OCI-LY1 (cell line): ENCODE measurements at regions not wholly inside any gene's neighbourhood (a gene's known extent, or its start where the extent isn't known, plus 50 kb on each side); places are given as distances from the start of the nearest gene placed in this dataset.

Source experiments
- H2AFZ ChIP-seq: fragments of 200-600 bp; sonication (generic), shearing (Covaris generic); 2 replicates; pipeline ENCODE4 v1.6.0; 2014; ENCODE audit warnings: antibody characterized with exemption, mild to moderate bottlenecking, low read length
- H3F3A ChIP-seq: fragments of 200-600 bp; sonication (generic), shearing (Covaris generic); 2 replicates; pipeline ENCODE4 v1.6.0; 2014; ENCODE audit warnings: mild to moderate bottlenecking, antibody characterized with exemption, low read length, moderate library complexity; ENCODE audit not compliant: insufficient read depth
- H3K27ac ChIP-seq: fragments of 200-600 bp; sonication (generic); 2 replicates; pipeline ENCODE4 v1.5.1; 2014; ENCODE audit warnings: low read length, mixed run types, mild to moderate bottlenecking, low read depth; ENCODE audit not compliant: poor library complexity, severe bottlenecking
- H3K27me3 ChIP-seq: fragments of 200-600 bp; sonication (generic); 2 replicates; pipeline ENCODE4 v1.6.0; 2014; ENCODE audit warnings: antibody characterized with exemption, mild to moderate bottlenecking, low read length, moderate library complexity; ENCODE audit not compliant: insufficient read depth
- H3K36me3 ChIP-seq: fragments of 200-600 bp; sonication (generic); 2 replicates; pipeline ENCODE4 v1.6.1; 2014; ENCODE audit warnings: mild to moderate bottlenecking, antibody characterized with exemption, low read length, moderate library complexity, mixed read lengths; ENCODE audit not compliant: insufficient read depth
- H3K4me1 ChIP-seq: fragments of 200-600 bp; sonication (generic); 2 replicates; pipeline ENCODE4 v1.5.1; 2014; ENCODE audit warnings: mild to moderate bottlenecking, low read length, moderate library complexity; ENCODE audit not compliant: insufficient read depth, severe bottlenecking
- H3K4me2 ChIP-seq: fragments of 200-600 bp; sonication (generic), shearing (Covaris generic); 2 replicates; pipeline ENCODE4 v1.6.1; 2014; ENCODE audit warnings: low read length
- H3K4me3 ChIP-seq: fragments of 200-600 bp; sonication (generic); 2 replicates; pipeline ENCODE4 v1.5.1; 2014; ENCODE audit warnings: low read length, low read depth, mild to moderate bottlenecking, mixed read lengths; ENCODE audit not compliant: poor library complexity, severe bottlenecking
- H3K79me2 ChIP-seq: fragments of 200-600 bp; shearing (Covaris generic); 2 replicates; pipeline ENCODE4 v1.6.1; 2016; ENCODE audit warnings: mixed run types, low read length, mixed read lengths; ENCODE audit not compliant: insufficient read depth
- H3K9ac ChIP-seq: fragments of 200-600 bp; sonication (generic), shearing (Covaris generic); 2 replicates; pipeline ENCODE4 v1.6.1; 2014; ENCODE audit warnings: mild to moderate bottlenecking, low read length, mixed read lengths
- H3K9me2 ChIP-seq: fragments of 200-600 bp; sonication (generic), shearing (Covaris generic); 2 replicates; pipeline ENCODE4 v1.6.1; 2014; ENCODE audit warnings: low read depth, mild to moderate bottlenecking, low read length, mixed read lengths
- H3K9me3 ChIP-seq: fragments of 200-600 bp; shearing (Covaris generic); 2 replicates; pipeline ENCODE4 v1.6.1; 2014; ENCODE audit warnings: low read length, mixed read lengths
- H4K20me1 ChIP-seq: fragments of 200-600 bp; sonication (generic), shearing (Covaris generic); 2 replicates; pipeline ENCODE4 v1.6.0; 2016; ENCODE audit warnings: mild to moderate bottlenecking, low read length; ENCODE audit not compliant: insufficient read depth
- CTCF ChIP-seq: fragments of 200-600 bp; sonication (generic), shearing (Covaris generic); IDR thresholded peaks from 2 replicates; pipeline ENCODE4 v1.5.1; 2017; ENCODE audit warnings: mild to moderate bottlenecking, antibody characterized with exemption, low read length, moderate library complexity, mixed read lengths
- EZH2 ChIP-seq: fragments of 200-600 bp; sonication (generic), shearing (Covaris generic); IDR thresholded peaks from 2 replicates; pipeline ENCODE4 v1.8.0; 2017; ENCODE audit warnings: borderline replicate concordance, mixed run types, mild to moderate bottlenecking, antibody characterized with exemption, low read length, moderate library complexity, mixed read lengths

GRCh38 chr17:13973960-13974651 lies 95.2 kb upstream of the COX10 start:
- H3K27ac ChIP-seq, result no peak overlapping the region
- no peaks in the 10 kb centered on the region for H4K20me1 ChIP-seq
- no peak overlapping the region for H3K9ac ChIP-seq
- no peaks in the 10 kb centered on the region for H3K9me3 ChIP-seq
- H2AFZ ChIP-seq, result no peak overlapping the region
- no peaks in the 10 kb centered on the region for H3K36me3 ChIP-seq
- no peaks in the 10 kb centered on the region for H3K9me2 ChIP-seq
- no peak overlapping the region for H3K4me3 ChIP-seq
- TF ChIP-seq EZH2 (no peak), CTCF (no peak)
- H3K4me2 ChIP-seq, result no peak overlapping the region
- H3F3A ChIP-seq, result no peaks in the 10 kb centered on the region
- H3K79me2 ChIP-seq, result no peaks in the 10 kb centered on the region
- H3K4me1 ChIP-seq, result no peaks in the 10 kb centered on the region
- H3K27me3 ChIP-seq, result no peaks in the 10 kb centered on the region; the same call in 1 of the 2 replicates

GRCh38 chr17:13977837-13978236 lies 91.5 kb upstream of the COX10 start:
- no peak for TF ChIP-seq CTCF
- no peak for TF ChIP-seq EZH2
- Histone ChIP-seq H3K9ac (no peak overlapping the region), H3K36me3 (no peaks in the 10 kb centered on the region), H4K20me1 (no peaks in the 10 kb centered on the region), H3K27me3 (no peaks in the 10 kb centered on the region), H3K27ac (no peak overlapping the region), H3K9me2 (no peaks in the 10 kb centered on the region), H2AFZ (no peak overlapping the region), H3K79me2 (no peaks in the 10 kb centered on the region), H3K4me2 (no peak overlapping the region), H3K4me1 (no peaks in the 10 kb centered on the region), H3K9me3 (no peaks in the 10 kb centered on the region), H3F3A (no peaks in the 10 kb centered on the region), H3K4me3 (no peak overlapping the region)

- no peak for TF ChIP-seq CTCF
- TF ChIP-seq EZH2, result no peak
- no peaks in the 10 kb centered on the region for H3K27me3 ChIP-seq
- H3K4me2 ChIP-seq, result no peak overlapping the region
- H3K9ac ChIP-seq, result no peak overlapping the region
- no peak overlapping the region for H3K4me3 ChIP-seq
- no peaks in the 10 kb centered on the region for H3K9me2 ChIP-seq
- no peaks in the 10 kb centered on the region for H3F3A ChIP-seq
- no peaks in the 10 kb centered on the region for H3K9me3 ChIP-seq
- no peak overlapping the region for H2AFZ ChIP-seq
- no peaks in the 10 kb centered on the region for H3K4me1 ChIP-seq
- no peak overlapping the region for H3K27ac ChIP-seq
- no peaks in the 10 kb centered on the region for H4K20me1 ChIP-seq
- H3K36me3 ChIP-seq, result no peaks in the 10 kb centered on the region
- no peaks in the 10 kb centered on the region for H3K79me2 ChIP-seq
Observed at GRCh38 chr17:13978478-13978877, 90.8 kb upstream of the COX10 start.
